ENCODE measurements at regions not wholly inside any gene's neighbourhood (a gene's known extent, or its start where the extent isn't known, plus 50 kb on each side); places are given as distances from the start of the nearest gene placed in this dataset.

DNA sequence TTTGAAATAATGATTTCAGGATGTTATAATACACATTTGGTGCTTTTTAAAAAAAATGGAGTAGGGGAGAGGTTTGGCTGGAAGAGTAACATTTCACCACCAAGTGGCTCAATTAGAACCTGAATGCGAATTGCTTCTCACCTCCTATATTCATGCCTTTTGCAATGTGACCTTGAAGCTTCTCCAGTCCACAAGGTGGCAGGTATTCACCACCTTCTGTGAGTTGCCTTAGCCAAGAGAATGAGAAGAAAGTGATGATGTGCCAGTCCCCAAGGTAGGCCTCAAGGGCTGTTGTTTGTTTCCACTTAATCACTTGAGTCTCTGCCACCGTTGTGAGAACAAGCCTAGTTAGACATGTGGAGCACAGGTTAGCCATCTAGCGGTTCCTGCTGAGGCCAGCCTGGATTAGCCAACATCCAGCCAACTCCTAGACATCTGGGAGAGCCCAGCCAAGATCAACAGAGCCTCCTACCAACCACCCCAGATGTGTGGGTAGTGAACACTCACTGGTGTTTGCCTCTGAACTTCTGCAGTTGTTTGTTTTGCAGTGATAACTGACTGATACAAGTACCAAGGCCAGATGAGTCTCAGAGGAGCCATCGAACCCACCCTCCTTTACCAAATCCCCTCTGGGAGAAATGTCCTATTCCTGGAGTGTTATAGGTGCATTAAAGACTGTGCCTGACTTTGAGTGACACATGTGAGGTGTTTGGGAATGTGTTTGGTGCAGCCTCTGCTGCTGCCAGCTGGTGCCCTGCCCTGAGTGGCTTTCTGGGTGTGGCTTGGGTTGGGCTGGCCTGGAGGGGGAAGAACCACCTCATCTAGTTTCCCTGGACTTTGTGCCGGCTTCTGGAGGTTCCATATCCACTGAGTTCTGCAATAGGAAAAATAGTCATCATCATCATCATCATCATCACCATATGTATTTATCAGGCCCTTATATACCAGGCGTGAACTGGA lies 132.5 kb upstream of the RFLNA start:
- Histone ChIP-seq H3K27me3 (no peaks in the 10 kb centered on the region), H3K9me3 (no peaks in the 10 kb centered on the region), H3K4me3 (no peak overlapping the region), H3K4me1 (no peaks in the 10 kb centered on the region), H3K36me3 (no peaks in the 10 kb centered on the region), H3K27ac (no peak overlapping the region)
- TF ChIP-seq, protein P1, sequence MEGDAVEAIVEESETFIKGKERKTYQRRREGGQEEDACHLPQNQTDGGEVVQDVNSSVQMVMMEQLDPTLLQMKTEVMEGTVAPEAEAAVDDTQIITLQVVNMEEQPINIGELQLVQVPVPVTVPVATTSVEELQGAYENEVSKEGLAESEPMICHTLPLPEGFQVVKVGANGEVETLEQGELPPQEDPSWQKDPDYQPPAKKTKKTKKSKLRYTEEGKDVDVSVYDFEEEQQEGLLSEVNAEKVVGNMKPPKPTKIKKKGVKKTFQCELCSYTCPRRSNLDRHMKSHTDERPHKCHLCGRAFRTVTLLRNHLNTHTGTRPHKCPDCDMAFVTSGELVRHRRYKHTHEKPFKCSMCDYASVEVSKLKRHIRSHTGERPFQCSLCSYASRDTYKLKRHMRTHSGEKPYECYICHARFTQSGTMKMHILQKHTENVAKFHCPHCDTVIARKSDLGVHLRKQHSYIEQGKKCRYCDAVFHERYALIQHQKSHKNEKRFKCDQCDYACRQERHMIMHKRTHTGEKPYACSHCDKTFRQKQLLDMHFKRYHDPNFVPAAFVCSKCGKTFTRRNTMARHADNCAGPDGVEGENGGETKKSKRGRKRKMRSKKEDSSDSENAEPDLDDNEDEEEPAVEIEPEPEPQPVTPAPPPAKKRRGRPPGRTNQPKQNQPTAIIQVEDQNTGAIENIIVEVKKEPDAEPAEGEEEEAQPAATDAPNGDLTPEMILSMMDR (IDR thresholded peaks at IDR 0.05) = no peak
- DNase-seq = no peak
- intact Hi-C loops (cut with DNase I; ENCODE audit: low total_unique reads) = no loop called here

DNA sequence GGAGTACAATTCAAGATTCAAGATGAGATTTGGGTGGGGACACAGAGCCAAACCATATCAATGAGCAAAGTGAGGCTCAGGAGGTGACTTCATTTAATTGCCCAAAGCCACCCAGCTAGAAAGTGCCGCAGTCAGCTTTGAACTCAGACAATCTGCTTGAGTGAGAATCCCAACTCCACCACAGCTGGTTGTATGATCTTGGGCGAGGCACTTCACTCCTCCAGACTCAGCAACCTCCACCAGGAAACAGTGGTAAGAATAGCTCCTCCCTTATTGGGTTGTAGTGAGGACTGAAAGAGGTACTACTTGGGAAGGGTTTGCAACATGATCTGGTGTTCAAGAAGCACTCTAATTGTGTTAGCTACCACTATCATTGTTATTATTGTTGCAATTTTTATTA lies 129.2 kb upstream of the RFLNA start:
- Histone ChIP-seq H3K27ac (no peak overlapping the region), H3K9me3 (no peaks in the 10 kb centered on the region), H3K27me3 (no peaks in the 10 kb centered on the region), H3K36me3 (no peaks in the 10 kb centered on the region), H3K4me3 (no peak overlapping the region), H3K4me1 (no peaks in the 10 kb centered on the region)
- intact Hi-C loops (cut with DNase I; ENCODE audit: low total_unique reads) = no loop called here
- TF ChIP-seq, protein P1 (IDR thresholded peaks at IDR 0.05) = no peak
- DNase-seq = no peak

DNA sequence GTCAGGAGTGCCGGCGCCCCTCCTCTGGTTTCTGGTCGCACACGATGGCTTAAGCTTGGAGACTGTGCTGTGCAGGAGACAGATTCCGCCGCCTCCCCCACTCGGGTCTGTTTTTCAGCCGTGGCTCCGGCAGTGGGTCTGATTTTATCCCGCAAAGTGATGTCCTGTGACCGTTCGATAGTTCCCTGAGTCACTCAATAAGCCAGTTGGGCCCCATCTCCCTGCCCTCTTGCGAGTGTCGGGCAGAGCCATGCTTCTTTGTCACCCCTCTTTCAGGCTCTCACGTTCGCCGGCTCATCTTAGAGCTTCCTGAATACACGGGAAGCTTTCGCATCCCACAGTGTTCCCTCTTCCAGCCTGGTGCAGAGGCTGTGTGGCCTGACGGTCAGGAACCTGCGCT lies 127.8 kb upstream of the RFLNA start:
- Histone ChIP-seq H3K27me3 (peaks cover 0 to 4% of the 10 kb centered on the region in 2 donors), H3K4me3 (no peak overlapping the region), H3K27ac (no peak overlapping the region), H3K36me3 (no peaks in the 10 kb centered on the region), H3K4me1 (no peaks in the 10 kb centered on the region), H3K9me3 (no peaks in the 10 kb centered on the region)
- intact Hi-C loops (cut with DNase I; ENCODE audit: low total_unique reads) = no loop called here
- DNase-seq = no peak
- TF ChIP-seq, protein P1 (IDR thresholded peaks at IDR 0.05) = no peak

DNA sequence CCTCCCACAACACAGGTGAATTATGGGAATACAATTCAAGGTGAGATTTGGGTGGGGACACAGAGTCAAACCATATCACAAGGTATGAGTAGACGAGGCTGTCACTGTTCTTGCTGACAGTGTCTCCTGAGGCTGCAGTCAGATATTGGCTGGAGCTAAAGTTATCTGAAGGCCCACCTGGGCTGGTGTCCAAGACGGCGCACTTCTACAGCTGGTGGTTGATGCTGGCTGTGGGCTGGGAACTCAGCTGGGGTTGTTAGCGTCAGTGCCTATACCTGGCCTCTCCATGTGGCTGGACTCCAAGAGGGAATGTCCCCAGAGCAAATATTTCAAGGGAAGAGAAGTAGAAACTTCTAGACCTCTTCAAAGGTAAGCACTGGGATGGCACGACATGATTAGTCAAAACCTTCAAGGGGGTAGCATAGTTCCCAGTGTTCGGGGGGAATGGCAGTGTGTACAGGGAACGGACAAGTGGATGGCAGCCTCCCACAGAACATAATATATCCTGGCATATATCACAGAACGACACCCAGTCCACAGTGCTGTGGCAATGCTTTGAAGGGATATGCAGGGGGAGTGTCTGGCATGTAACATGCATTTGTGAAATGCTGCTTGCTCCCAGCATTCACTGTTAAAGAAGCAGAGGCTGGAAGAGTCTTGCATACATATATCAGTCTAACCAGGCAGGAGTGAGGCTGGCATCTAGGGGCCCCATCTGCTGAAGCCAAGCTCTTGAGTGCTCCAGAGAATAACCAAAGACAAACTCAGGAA lies 126.7 kb upstream of the RFLNA start:
- DNase-seq = no peak
- H3K9me3 ChIP-seq = no peaks in the 10 kb centered on the region
- intact Hi-C loops (cut with DNase I; ENCODE audit: low total_unique reads) = no loop called here
- H3K4me1 ChIP-seq = no peaks in the 10 kb centered on the region
- TF ChIP-seq, protein P1 (IDR thresholded peaks at IDR 0.05) = no peak
- no peaks in the 10 kb centered on the region for H3K36me3 ChIP-seq
- no peak overlapping the region for H3K4me3 ChIP-seq
- H3K27me3 ChIP-seq = peaks cover 0 to 4% of the 10 kb centered on the region in 2 donors
- no peak overlapping the region for H3K27ac ChIP-seq

DNA sequence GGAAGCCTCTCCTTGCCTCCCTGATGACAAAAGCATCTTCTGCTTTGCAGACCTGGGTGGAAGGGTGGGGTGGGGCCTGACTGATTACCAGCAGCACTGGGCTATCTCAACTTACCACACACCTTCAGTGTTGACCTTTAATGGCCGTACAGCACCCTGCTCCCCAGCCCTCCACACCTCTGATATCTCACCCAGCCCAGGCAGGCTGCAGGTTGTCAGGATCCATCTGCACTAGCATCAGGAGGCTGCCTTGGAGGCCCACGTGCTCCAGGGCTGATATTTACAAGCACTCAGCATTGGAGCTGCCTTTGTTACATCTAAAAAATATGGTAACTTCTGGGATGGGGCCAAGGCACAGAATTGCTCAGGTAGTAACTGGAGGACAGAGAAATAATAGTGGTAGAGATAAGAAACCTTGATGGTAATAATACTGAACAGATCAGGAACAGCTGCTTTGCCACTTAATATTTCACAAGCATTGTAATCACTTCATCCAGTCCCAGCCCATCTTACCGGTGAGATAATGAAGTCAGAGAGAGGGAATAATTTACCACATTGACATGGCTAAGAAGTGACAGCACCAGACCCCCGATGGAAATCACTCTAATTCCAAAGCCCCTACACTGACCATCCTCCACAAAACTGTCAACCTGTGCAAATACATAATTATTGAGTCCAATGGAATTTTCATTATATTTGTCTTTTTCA lies 125.2 kb upstream of the RFLNA start:
- peaks cover 0 to 4% of the 10 kb centered on the region in 2 donors for H3K27me3 ChIP-seq
- DNase-seq = no peak
- H3K9me3 ChIP-seq = no peaks in the 10 kb centered on the region
- H3K27ac ChIP-seq = no peak overlapping the region
- no peaks in the 10 kb centered on the region for H3K36me3 ChIP-seq
- TF ChIP-seq, protein P1 (IDR thresholded peaks at IDR 0.05) = no peak
- no peaks in the 10 kb centered on the region for H3K4me1 ChIP-seq
- intact Hi-C loops (cut with DNase I; ENCODE audit: low total_unique reads) = no loop called here
- no peak overlapping the region for H3K4me3 ChIP-seq
